ENCODE measurements at regions not wholly inside any gene's neighbourhood (a gene's known extent, or its start where the extent isn't known, plus 50 kb on each side); places are given as distances from the start of the nearest gene placed in this dataset.

- DNase-seq = no peak
Observed at GRCh38 chr17:63349478-63350000, 96.6 kb downstream of the CYB561 start.

DNA sequence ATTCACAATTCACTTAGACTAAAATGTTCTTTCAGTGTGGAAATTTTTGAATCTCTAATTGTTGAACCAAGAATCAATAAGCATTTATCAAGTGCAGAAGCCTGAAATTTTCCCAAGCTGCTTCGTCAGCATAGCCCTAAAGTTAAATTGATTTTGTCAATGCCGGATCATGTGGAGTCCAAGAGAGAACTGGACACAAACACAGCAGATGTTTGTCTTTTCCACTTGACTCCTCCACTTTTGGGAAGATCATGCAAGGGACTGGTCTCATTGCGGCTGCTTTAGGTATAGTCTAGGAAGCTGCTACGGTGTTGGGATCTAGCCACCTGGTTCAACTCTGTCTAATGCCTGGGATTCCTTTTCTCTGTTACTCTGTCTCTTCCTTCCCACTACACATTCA lies 95.7 kb downstream of the CYB561 start:
- no peak for DNase-seq

- no peak for DNase-seq
Observed at GRCh38 chr17:63354256-63354655, 91.8 kb downstream of the CYB561 start.

DNA sequence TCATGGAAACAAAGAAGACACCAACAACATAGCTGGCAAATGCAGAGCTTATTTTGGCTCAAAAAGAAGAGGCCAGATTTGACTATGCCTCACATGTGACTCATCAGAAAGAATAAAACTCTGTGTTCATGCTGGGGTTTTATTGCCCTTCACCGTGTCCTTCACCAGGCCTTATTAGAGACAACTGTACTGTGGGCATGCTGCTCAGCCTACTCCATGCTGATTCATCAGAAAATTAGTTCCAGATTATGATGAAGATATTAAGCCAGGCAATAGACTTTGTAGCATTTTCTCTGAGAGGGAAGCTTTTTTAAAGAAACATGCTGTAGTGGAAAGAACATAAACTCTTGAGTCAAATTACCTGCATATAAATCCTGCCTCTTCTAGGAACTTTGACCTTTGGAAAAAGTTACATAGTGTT lies 89.8 kb downstream of the CYB561 start:
- DNase-seq = no peak

- DNase-seq = no peak
Observed at GRCh38 chr17:63358111-63358839, 87.8 kb downstream of the CYB561 start.

DNA sequence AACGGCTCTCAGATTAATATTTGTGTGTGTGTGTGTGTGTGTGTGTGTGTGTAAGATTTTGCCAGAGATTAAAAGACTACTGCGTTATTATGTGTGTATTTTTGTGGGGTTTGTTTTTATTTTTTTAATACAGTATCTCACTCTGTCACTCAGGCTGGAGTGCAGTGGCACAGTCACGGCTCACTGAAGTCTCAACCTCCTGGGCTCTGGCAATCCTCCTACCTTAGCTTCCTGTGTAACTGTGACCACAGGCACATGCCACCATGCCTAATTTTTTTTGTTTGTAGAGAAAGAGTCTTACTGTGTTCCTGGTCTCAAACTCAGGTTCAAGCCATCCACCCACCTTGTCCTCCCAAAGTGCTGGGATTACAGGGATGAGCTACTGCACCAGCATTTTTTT lies 87.2 kb downstream of the CYB561 start:
- no peak for DNase-seq

GRCh38 chr17:63361182-63361581 lies 84.9 kb downstream of the CYB561 start:
- no peak for DNase-seq

DNA sequence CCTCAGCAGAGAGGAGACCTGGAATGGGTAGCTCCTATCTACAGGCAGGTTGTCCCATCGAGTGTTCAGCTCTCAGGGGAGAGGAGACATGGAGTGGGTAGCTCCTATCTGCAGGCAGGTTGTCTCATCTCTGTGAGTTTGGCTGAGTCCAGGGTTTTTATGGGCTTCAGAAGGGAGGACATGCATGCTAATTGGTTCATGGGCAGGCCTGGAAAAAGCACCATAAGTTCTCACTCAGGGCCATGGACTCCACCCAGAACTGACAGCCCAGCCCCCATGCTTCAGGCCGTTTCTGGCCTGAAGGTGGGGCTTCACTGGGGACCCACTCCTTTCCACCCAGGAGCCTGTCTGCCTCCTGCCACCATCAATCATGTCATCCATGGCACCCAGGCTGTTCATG lies 84.0 kb downstream of the CYB561 start:
- no peak for DNase-seq

- DNase-seq = no peak
Observed at GRCh38 chr17:63364387-63364786, 81.7 kb downstream of the CYB561 start.

DNA sequence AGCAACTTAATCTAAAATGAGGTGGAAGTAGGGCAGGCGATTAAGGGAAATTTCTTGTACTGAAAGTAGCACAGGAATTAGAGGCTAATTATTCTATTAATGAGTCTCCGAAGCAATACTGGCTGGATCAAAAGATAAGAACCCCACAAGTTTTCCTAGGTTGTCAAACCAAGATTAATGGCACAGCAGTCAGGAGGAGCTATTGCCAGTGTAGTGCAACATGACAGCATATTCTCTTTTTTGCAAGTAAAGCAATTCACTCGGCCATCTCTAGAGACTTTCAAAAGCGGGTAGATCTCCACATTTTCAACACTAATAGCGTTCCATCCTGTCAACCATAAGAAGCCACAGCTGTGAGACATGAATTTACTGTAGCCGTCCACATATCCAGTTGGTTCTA lies 81.2 kb downstream of the CYB561 start:
- DNase-seq = no peak

DNA sequence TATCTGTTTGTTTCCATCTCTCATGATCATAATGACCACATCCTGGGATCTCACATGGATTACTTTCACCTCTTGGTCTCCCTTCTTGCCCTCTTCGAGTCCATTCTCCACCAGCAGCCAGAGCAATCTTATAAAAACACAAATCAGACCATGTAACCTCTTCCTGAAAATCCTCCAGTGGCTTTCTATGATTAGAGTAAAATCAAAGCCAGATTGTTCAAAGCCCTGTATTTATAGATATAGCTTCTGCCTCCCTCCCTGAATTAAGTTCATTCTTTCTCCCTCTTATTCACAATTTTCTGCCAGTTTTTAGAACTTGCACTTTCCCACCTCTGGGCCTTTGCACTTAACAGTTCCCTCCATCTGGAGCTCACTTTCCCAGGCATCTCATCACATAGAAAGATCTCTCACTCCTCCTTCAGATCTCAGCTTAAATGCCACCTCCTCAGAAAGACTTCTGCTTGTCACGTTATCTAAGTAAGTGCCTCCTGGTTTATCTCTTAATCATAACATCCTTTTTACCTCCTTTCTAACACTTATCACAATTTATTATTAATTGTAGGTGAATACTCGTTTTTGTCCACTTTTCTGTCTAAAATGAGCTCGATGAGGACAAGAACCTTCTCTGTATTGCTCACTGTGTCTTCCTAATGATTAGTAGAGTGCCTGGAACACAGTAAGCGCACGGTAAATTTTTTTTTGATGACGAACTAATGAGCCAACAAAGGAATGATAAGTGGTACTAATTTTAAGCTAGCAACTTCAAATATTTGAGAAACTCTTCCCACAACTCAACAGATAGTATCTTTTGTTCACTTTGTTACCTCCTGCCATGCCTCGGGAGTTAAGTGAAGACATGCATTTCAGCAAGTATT lies 80.5 kb downstream of the CYB561 start:
- DNase-seq = no peak

- DNase-seq = no peak
Observed at GRCh38 chr17:63366241-63366566, 79.9 kb downstream of the CYB561 start.

GRCh38 chr17:63369233-63369632 lies 76.9 kb downstream of the CYB561 start:
- no peak for DNase-seq

DNA sequence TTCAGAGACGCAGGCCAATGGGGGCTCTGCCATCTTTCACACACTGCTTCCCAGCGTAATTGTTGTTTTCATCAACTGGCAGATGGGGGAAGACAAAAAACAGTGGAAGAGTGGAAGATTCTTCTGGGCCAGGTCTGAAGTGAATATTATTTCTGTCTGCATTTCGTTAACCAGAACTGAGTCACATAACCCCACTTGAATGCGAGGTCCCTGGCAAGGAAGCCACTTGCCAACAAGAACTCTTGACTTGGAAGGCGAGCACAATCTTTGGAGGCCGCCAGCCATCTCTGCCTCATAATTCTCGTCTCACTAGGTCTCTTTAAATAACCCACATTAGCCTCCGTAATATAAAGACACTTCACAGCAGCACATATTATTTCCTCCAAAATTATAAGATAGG lies 75.4 kb downstream of the CYB561 start:
- no peak for DNase-seq

DNA sequence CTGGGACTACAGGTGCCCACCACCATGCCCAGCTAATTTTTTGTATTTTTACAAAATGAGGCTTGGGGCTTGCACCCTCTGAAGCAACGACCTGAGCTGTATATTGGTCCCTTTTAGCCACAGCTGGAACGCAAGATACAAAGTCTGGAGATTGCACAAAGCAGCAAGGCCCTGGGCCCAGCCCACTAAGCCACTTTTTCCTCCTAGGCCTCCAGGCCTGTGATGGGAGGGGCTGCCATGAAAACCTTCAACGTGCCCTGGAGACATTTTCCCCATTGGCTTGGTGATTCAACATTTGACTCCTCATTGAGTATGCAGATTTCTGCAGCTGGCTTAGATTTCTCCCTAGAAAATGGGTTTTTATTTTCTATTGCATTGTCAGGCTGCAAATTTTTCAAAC lies 69.2 kb downstream of the CYB561 start:
- no peak for DNase-seq

DNA sequence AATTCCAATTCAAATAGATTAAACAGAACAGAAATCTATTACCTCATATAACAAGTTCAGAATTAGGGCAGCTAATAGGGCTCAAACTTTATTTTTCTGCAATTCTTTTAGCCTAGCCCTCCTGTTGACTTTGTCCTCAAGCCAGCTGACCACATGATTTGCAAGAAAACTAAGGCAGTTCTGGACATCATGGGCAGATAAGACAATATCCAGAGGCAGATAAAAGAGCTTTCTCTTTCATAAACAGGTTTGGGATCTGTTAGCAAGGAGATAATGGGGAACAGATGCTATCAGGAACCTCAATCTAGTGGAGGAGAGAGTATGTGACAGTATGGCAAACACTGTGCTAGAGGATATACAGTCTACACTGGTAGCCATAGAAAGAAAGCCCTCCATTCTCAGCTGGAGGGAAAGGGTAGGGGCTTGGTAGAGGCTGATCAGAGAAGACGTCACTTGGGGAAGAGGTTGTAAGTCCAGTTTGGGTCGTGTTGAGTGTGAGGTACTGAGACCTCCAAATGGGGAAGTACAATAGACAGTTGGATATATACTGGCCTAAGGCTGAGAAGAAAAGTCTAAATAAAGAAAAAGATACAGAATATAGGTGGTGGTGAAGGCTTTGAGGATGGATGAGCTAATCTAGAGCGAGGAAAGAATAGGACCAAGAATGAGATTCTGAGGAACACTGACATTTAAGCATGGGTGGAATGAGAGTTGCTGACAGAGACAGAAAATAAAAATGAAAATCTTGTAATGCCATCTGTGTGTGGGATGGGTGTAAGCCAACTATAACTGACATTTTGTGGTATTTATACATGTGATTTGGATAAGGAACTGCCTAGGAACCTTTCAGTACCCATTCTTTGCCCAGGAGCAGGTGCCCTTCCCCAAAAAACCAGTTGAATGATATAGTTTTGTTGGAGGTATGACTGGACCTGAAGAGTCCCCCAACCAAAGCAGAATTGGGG lies 67.4 kb downstream of the CYB561 start:
- DNase-seq = no peak

DNA sequence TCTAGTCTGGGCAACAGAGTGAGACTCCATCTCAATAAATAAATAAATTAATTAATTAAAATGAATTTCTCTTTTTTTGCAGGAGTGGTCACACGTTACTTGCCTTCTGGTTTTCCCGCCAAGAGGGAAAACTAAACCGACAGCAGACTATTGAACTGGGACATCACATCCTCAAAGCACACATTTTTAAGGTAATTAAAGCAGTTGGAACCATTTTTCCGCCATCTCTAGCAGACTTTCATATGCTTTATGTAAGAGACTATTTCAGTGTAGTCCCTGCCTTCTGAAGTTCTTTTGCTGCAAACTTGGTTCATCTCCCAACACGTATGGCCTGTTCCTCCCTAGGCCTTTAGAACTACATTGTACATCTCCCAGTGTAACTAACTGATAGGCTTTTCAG lies 66.5 kb downstream of the CYB561 start:
- DNase-seq = no peak

DNA sequence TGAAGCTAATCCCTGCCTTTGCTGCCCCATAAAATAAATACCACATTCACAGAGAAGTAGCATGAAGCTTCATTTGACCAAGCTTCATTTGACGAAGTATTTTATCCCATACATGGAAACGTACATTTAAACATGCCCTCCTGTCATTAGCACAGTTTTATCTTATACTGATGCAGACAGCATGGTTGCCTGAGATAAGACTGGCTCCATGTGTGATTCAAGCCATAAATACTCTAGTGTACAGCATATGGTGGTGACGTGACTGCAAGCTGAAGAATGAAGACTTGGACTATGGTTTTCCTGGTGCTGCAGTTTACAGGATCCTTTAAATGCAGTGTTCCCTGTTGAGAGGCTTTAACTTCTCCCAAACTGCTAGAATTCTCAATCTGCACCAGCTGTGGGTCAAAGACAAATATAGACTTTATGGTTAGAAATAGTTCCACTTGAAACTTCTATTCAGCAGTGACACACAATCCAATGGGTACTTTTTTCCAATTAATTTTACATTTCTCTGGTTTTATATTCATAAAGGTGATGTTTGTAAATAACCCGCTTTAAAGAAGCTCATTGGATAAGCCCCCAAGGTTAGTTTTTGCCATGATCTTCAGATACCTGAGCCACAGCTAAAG lies 64.9 kb downstream of the CYB561 start:
- no peak for DNase-seq

DNA sequence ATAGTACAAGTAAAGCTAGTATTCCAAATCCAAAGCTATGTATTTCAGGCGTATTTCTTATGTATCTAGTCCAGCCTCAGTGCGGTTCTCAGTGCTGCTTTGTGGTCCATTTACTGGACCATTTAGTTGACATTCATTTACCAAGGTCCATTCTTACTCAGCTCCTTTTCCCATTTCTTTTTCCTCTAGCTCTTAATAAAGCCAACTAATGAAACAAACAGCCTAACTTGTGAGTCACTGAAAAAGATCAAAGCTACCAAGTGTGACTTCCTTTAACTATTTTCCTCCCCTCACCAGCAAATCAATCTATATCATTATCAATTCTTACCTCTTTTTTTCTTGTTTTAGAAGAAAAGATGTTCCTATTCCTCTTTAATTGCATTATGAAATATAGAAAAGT lies 64.0 kb downstream of the CYB561 start:
- DNase-seq = no peak
